ENCODE measurements at regions not wholly inside any gene's neighbourhood (a gene's known extent, or its start where the extent isn't known, plus 50 kb on each side); places are given as distances from the start of the nearest gene placed in this dataset.

- DNase-seq (ENCODE audit: low read depth), result no peak
Observed at GRCh38 chr2:205937211-205937610, 148.8 kb downstream of the INO80D start.

GRCh38 chr2:205936446-205936845 lies 149.5 kb downstream of the INO80D start:
- no peak for DNase-seq (ENCODE audit: low read depth)

GRCh38 chr2:205934443-205934842 lies 151.5 kb downstream of the INO80D start:
- no peak for DNase-seq (ENCODE audit: low read depth)

- no peak for DNase-seq (ENCODE audit: low read depth)
Observed at GRCh38 chr2:205932861-205933260, 153.1 kb downstream of the INO80D start.

GRCh38 chr2:205931388-205931787 lies 154.6 kb downstream of the INO80D start:
- no peak for DNase-seq (ENCODE audit: low read depth)

- no peak for DNase-seq (ENCODE audit: low read depth)
Observed at GRCh38 chr2:205930209-205930608, 155.8 kb downstream of the INO80D start.

- no peak for DNase-seq (ENCODE audit: low read depth)
Observed at GRCh38 chr2:205929246-205929942, 156.6 kb downstream of the INO80D start.

- peak; percentile 34 for DNase-seq (ENCODE audit: low read depth)
Observed at GRCh38 chr2:205925373-205926337, 160.3 kb downstream of the INO80D start.

- DNase-seq (ENCODE audit: low read depth), result no peak
Observed at GRCh38 chr2:205924676-205925075, 161.3 kb downstream of the INO80D start.

- DNase-seq (ENCODE audit: low read depth), result no peak
Observed at GRCh38 chr2:205915130-205915524, 170.8 kb downstream of the INO80D start.

- DNase-seq (ENCODE audit: low read depth), result no peak
Observed at GRCh38 chr2:205914213-205915129, 171.5 kb downstream of the INO80D start.

- DNase-seq (ENCODE audit: low read depth), result no peak
Observed at GRCh38 chr2:205913668-205914067, 172.3 kb downstream of the INO80D start.

GRCh38 chr2:205911306-205911705 lies 174.7 kb downstream of the INO80D start:
- DNase-seq (ENCODE audit: low read depth), result no peak

GRCh38 chr2:205909184-205909572 lies 176.8 kb downstream of the INO80D start:
- no peak for DNase-seq (ENCODE audit: low read depth)

GRCh38 chr2:205908212-205909183 lies 177.5 kb downstream of the INO80D start:
- no peak for DNase-seq (ENCODE audit: low read depth)

GRCh38 chr2:205906419-205906818 lies 179.6 kb downstream of the INO80D start:
- DNase-seq (ENCODE audit: low read depth), result no peak

- DNase-seq (ENCODE audit: low read depth), result no peak
Observed at GRCh38 chr2:205905576-205905975, 180.4 kb downstream of the INO80D start.

- DNase-seq (ENCODE audit: low read depth), result no peak
Observed at GRCh38 chr2:205904873-205905272, 181.1 kb downstream of the INO80D start.

GRCh38 chr2:205903549-205904129 lies 182.3 kb downstream of the INO80D start:
- DNase-seq (ENCODE audit: low read depth), result no peak

- no peak for DNase-seq (ENCODE audit: low read depth)
Observed at GRCh38 chr2:205902900-205903237, 183.1 kb downstream of the INO80D start.
